Activated naive CD4-positive, alpha-beta T cell treated with Interleukin-2 at 50 U/mL for 16 hours (primary cell): ENCODE measurements at regions not wholly inside any gene's neighbourhood (a gene's known extent, or its start where the extent isn't known, plus 50 kb on each side); places are given as distances from the start of the nearest gene placed in this dataset.
"Not testable (repeated sequence)": the region's sequence is repeated elsewhere in the genome, so short reads cannot be mapped to it uniquely, and the experiment has no call there.

ENCODE experiments used
- DNase-seq: peaks from one replicate; pipeline ENCODE4 v3.0.0-alpha.2; 2020

DNA sequence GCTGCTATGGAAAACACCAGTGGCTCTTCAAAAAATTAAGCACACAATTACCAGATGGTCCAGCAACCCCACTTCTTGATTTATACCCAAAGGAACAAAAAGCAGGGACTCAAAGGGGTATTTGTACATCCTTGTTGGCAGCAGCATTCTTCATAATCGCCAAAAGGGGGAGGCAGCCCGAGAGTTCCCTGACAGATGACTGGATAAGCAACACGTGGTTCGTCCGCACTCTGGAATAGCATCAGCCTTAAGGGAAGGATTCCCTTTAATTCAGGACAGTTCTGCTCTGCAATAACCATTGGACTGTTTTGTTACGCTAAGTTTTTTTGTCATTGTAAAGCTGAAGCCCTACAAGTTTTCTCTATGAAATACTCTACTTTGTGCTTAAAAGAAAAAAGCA lies 76.7 kb upstream of the TWIST2 start:
- DNase-seq = no peak

- DNase-seq = no peak
These were observed 76.2 kb upstream of the TWIST2 start for GRCh38 chr2:238771639-238772038.

- no peak for DNase-seq
These were observed 75.1 kb upstream of the TWIST2 start for GRCh38 chr2:238772635-238773297.

- no peak for DNase-seq
These were observed 74.4 kb upstream of the TWIST2 start for GRCh38 chr2:238773472-238773871.

- DNase-seq = no peak
These were observed 73.8 kb upstream of the TWIST2 start for GRCh38 chr2:238774071-238774470.

DNA sequence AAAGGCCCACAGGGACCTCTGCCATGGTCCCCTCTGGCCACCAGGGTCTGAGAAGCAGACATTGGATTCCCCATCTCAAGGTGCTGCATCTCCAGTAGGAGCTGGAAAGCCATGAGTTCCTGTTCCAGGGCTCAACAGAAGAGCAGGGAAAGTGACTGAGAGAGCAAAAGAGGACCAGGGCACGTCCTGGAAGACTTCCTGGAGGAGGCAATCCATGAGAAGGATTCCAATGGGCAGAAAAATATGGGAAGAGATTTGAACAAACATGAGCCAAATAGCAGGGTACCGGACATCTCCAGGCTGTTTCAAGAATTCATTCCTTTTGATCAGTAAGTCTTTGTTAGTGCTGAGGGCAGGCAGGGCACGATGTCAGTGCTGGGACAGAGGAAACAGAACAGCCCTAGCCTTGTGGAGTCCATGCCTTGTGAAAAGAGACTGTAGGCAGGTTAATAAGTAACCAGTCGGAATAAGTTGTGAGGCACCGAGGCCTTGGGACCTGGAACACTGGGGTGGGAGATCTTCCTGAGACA lies 72.8 kb upstream of the TWIST2 start:
- DNase-seq = no peak

DNA sequence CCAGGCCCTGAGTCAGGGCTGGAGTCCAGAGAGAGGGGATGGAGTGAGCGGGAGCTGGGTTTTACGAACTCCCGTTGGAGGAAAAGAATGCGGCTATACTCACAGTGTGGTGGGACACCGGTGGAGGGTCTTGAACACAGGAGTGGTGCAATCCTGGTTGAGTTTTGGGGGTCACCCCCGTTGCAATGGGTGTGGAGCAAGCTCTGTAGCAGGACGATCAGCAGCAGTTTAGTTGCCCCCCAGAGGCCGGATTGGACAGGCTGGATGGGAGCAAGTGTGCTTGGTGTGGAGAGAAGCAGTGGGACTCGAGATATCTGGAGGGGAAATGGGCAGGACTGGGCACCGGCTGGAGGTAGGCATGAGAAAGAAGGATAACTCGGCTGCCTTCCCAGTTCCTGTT lies 72.3 kb upstream of the TWIST2 start:
- DNase-seq = no peak

- DNase-seq = no peak
These were observed 71.7 kb upstream of the TWIST2 start for GRCh38 chr2:238776003-238776760.

GRCh38 chr2:238776761-238777046 lies 71.2 kb upstream of the TWIST2 start:
- DNase-seq = not testable (repeated sequence)

- no peak for DNase-seq
These were observed 70.4 kb upstream of the TWIST2 start for GRCh38 chr2:238777369-238778067.

- peak; percentile 58 for DNase-seq
These were observed 63.0 kb upstream of the TWIST2 start for GRCh38 chr2:238784671-238785527.

DNA sequence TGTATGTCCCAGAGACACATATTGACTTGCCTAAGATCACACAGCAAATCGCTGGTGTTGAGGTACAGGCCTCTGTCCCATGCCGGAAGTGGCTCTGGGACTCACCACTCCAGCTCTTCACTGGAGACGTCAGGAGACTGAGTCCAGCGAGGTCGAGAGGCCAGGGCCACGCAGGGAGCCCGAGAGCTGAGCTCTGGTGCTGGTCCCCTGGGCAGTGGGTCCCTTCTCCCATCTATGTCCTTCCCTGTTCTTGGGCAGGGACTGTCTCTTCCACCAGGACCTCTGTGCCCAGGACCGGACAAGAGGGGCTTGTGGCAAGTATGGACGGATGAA lies 62.4 kb upstream of the TWIST2 start:
- DNase-seq = no peak

- DNase-seq = no peak
These were observed 61.5 kb upstream of the TWIST2 start for GRCh38 chr2:238786379-238786778.

DNA sequence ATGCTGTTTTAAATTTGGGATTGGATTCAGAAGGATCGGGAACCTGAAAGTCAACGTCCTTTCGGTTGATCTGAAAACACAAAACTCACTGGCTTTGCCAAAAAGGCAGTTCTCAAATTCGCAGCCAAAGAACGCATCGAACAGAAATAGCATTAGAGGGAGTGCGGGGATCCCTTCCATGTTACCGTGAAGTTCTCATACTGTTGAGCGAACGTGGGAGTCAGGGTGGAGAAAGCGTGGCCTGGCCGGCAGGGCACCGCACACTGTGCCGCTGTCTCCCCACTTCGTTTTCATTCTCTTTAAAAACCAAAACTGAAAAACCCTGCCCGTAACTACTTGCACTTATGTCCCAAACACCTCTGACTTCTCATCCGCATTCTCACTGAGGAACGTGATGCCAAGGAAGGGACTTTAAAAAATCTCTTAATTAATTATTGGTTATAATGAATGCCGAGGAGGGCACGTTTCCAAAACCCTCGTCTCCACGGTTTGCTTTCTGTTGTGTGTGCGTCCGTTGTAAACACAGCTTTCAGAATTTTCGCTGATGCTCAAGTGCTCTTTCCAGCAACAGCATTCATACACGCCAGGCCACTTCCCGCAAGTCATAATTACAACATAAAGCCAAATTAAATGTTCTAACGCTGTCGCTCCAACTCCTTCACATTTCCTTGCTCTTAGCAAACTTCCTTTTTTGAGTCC lies 60.9 kb upstream of the TWIST2 start:
- DNase-seq = no peak

GRCh38 chr2:238787501-238787900 lies 60.4 kb upstream of the TWIST2 start:
- no peak for DNase-seq

DNA sequence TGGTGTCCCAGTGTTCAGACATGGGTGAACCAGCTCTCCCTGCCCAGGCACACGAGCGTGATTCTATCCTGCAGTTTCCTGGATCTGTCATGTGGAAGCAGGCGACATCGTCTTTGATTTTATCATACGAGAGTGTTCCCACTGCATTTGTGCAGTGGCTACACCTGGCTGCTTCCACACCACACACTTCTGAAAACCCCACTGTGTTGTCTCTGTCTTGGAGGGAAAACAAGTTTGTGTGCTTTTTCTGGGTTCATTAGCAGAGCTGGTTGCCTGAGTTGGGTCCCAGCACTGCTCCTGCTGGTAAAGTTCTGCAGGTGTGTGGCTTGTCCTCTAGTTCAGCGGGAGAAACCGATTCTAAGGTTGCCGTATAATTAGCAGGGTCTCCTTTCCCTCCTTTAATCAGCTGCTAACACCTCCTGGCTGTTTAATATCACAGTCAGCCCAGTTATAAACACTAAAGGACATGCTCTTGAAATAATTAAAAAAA lies 58.5 kb upstream of the TWIST2 start:
- DNase-seq = no peak

GRCh38 chr2:238790126-238790832 lies 57.6 kb upstream of the TWIST2 start:
- DNase-seq = no peak

DNA sequence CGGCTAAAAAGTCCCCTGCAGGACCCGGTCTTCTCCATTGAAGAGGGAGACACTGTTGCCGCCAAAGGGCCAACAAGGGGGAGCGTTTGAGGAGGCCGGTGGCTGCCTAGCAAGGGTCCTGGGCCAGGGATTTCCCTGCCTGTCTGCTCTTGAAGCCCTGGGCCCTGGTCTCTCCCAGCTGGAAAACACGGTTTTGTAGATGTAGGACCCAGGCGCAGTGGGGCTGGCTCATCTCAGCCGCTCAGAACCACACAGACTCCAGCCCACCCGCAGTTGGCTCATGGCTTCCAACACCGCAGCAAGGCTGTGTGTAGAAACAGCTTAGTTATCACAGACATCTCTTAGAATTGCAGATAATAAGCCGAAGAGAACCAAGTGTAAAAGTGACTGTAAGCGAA lies 57.1 kb upstream of the TWIST2 start:
- DNase-seq = no peak

DNA sequence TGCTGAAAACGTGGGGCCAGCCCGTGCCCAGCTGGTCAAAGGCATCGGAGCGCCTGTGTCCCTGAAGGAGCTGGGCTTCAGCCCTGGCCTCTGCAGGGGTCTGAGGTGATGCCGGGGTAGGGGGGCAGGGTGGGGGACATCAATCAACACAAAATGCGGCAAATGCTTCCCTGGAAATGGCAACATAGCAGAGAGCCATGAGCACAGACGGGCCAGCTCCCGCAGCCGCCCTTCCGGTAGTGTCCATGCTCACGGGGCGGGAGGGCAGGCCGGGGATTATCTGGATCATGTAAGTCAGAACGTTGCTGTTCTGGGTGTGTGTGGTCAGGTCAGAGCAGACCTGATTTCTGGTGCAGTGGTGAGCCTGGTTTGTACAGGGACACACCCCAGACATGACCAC lies 56.5 kb upstream of the TWIST2 start:
- no peak for DNase-seq

DNA sequence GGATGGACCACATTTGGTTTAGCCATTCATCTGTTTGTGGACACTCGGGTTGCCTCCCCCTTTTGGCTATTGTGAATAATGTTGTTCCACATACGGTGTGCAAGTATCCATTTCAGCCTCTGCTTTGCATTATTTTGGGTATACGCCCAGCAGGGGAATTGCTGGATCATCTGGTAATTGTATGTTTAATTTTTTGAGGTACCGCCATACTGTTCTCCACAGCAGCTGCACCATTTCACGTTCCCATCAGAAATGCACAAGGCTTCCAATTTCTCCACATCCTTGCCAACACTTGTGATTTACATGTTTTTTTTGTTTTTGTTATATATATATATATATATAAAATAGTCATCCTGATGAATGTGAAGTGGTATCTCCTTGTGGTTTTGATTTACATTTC lies 54.6 kb upstream of the TWIST2 start:
- no peak for DNase-seq

DNA sequence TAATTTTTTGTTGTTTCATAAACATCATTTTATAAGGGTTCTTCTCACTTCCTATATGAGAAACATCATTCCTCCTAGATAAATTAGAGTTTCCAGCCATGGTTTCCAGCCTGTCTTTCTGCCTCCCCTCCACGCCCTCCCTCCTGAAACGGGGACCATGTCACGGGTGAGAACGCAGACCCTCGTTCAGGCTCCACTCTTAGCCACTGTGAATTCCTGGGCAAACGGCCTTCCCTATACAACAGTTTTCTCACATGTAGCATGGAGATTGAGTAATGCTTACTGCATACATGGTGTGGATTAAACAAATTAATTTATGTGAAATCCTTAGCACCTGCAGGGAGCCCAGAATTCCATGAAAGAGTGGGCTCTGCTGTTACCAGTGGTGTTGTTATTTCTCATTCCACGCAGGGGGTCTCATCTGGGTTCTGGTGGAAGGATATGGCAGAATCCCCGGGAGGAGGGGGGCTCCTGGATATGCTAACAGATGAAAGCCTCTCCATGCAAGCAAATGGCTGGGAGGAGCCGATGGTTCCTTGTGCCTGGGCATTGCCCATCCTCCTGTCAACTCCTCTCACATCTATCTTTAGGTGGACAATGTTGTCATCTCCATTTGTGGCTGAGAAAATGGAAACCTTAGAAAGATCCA lies 54.0 kb upstream of the TWIST2 start:
- no peak for DNase-seq
